ENCODE measurements at regions not wholly inside any gene's neighbourhood (a gene's known extent, or its start where the extent isn't known, plus 50 kb on each side); places are given as distances from the start of the nearest gene placed in this dataset.

- TF ChIP-seq REST (IDR thresholded peaks at IDR 0.05; ENCODE audit: insufficient read depth in 1 of 2, low read depth in 2 of 2, low read length in 2 of 2) (no peak), POLR2AphosphoS5 (IDR thresholded peaks at IDR 0.05; ENCODE audit: low read depth, low read length) (no peak), TAF1 (IDR thresholded peaks at IDR 0.05; ENCODE audit: borderline replicate concordance, insufficient read depth, low read length) (no peak), SIN3A (IDR thresholded peaks at IDR 0.05; ENCODE audit: borderline replicate concordance, insufficient read depth, low read length) (no peak), FOXP2 (optimal IDR thresholded peaks at IDR 0.05; ENCODE audit: borderline replicate concordance, extremely low read depth, extremely low read length, insufficient read depth) (no peak)
These were observed 116.6 kb upstream of the IFNE start for GRCh38 chr9:21598749-21599148.
